ENCODE measurements at regions not wholly inside any gene's neighbourhood (a gene's known extent, or its start where the extent isn't known, plus 50 kb on each side); places are given as distances from the start of the nearest gene placed in this dataset.

- DNase-seq: no peak
Observed at GRCh38 chr11:10358696-10359095, 53.8 kb downstream of the ADM start.

- no peak for DNase-seq
Observed at GRCh38 chr11:10359171-10359570, 54.3 kb downstream of the ADM start.

GRCh38 chr11:10360835-10361234 is 56.0 kb downstream of the ADM start:
- DNase-seq: no peak

- DNase-seq: no peak
Observed at GRCh38 chr11:10365045-10365444, 60.2 kb downstream of the ADM start.

DNA sequence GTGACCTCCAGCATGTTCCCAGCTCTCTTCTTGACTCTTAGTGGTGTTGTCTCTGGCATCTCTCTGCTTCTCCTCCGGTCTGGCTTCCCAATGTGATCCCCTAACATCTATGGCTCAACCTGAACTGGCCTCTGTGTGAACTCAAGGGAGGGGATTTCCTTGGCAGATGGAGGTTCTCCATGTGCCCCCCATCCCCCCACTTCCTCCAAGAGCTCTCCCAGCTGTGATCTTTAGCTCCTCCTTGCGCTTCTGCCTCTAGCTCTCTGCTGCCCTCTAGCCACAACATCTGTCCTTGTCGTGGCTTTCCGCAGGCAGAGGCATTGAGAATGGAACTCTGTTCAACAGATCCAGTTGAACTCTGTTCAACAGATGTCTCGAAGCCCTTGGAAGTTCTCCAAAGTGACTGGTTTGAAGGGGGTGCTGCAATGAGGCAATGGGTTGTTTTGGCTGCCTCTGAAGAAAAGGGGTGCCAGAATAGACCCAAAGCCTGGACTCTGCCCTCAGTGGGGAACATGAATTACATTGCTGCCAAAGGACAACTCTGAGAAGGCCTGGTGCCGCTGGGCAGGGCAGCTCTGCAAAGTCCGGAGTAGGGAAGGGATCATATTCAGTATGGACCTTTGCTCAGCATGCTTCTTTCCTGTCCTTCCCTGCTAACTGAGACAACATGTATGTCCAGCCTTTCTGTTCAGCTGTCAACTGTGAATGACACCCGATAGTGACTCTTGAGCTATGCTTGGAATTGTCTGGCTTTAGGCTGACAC is 61.9 kb downstream of the ADM start:
- peak in 37 of 51 donors; percentile 6 to 64 (median 40) for DNase-seq

DNA sequence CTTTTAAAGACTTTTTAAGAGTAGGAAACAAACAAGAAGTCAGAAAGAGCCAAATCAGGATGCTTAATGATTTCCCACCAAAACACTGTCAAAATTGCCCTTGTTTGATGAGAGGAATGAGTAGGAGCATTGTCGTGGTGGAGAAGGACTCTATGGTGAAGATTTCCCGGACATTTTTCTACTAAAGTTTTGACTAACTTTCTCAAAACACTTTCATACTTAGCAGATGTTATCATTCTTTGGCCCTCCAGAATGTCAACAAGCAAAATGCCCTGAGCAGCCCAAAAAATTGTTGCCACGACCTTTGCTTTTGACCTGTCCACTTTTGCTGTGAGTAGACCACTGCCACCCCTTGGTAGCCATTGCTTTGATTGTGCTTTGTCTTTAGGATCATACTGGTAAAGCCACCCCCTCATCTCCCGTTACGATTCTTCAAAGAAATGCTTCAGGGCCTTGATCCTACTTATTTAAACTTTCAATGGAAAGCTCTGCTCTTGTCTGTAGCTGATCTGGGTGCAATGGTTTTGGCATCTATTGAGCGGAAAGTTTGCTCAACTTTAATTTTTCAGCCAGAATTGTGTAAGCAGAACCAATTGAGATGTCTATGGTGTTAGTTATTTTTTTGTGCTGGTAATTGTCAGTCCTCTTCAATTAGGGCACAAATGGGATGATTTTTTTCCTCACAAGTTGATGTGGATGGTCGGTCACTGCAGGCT is 67.2 kb downstream of the ADM start:
- no peak for DNase-seq

- DNase-seq: peak in 18 of 51 donors; percentile 3 to 53 (median 24)
Observed at GRCh38 chr11:10373340-10373739, 68.5 kb downstream of the ADM start.

GRCh38 chr11:10373929-10374328 is 69.1 kb downstream of the ADM start:
- no peak for DNase-seq

DNA sequence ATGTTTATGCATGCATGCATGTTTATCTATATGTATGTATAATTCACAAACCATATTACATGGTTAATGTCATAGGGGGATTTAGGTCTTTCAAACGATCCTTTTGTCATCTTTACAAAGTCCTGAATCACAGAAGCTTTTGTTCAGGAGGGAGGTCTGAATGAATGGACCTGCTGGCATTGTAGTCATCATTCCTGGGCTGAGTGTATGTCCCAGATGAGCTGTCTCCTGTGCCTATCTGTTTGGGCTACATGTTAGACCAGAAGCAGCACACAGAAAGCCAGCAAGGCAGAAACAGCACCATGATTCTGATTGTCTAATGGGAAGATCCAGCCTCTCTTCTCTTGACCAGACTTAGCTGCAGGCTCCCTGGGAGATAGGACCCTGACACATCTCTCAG is 69.5 kb downstream of the ADM start:
- no peak for DNase-seq

DNA sequence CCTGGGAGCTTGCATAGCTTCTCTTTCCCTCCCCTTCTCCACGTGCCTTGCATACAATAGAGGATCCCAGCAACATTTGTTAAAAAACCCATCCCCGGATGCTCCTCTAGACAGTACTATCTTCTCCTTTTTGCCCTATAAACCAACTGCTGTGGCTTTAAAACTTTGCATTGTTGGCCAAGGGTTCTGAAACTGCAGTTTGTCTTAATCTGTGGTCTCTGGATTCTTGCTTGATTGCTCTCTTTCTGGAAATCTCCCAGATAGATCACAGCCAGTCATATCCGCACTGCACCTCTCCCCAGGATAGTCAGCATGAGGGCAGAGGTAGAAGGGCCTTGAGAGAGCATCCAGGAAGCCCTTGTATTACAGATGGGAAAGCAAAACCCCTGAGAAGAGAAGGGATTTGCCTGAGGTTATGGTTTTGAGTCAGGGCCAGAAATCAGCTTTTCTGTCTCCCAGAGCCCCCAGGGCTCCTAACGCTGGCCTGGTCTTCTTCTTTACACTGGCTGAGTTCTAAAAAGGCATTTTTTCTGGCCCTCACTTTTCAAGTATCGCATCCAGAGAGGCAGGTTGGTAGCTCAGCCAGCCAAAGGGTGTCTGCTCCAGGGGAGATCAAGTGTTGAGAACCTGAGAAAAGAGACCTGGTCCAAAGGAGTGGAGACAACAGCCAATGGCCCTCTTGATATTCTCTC is 70.6 kb downstream of the ADM start:
- DNase-seq: no peak

DNA sequence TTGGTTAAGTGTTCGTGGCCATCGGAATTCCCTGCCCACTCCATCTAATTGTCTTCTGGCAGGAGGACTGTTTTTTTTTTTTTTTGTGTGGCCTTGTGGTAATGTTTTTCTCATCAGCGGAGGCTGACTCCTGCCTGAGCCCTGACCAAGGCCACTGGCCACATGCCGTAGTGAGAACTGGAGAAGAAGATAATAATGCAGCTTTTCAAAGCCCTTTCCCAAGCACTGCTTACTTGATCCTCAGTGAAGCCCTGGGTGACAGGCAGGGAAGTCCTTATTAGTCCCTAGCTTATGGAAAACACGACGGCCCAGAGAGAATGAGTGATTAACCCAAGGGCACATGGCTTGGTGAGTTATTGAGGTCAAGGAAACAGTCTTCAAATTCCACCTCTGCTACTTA is 71.2 kb downstream of the ADM start:
- no peak for DNase-seq

DNA sequence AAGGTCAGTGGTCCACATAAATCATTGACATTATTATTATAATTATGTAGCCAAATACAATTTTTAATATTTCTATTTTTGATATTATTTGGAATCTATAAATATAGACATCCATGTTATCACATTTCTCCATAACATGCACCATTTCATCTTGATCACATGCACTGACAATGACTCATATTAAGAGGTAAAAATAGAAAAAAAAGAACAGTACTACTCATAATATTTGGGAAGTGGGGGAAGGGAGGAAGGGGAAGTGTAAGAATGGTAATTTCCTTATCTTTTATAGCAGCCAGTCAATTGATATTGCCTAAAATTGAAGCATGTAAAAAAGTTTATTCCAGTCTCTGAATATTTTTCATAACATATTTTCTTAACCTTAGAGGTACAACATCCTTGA is 72.3 kb downstream of the ADM start:
- no peak for DNase-seq

DNA sequence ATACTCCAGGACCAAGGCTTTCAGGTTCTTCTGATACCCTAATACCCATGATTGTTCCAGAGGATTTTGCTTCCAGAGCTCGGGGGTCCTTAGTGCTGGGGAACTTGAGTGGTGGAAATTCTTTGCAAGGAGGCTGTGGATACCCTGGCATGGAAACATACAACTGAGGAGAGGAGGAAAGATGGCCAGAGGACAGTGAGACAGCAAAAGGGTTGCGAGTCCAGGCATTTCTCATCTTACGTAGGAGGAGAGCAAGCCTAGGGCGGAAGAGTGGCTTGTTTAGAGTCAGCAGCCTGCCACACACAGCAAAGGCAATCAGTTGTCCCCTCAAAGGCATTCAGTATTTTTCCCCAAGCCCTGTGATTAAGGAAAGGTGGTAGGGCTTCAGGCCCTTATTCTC is 73.5 kb downstream of the ADM start:
- no peak for DNase-seq

DNA sequence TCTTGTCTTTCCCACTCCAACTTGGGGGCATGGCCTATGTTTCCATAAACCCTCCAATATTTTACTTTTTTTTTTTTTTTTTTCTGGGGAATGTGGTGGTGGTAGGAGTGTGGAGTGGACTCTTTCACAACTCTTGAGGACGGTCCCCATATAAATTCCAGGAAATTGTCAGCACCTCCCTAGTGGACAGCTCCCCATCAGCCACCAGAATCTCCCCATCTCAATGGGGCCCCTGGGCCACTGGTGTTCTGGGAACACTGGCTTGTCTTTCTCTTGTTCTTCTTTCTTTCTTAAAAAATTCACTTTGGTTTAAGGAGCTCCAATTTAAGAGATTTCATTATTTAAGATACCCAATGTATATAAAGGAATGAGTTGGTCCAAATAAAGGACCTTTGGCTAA is 74.1 kb downstream of the ADM start:
- no peak for DNase-seq

- DNase-seq: no peak
Observed at GRCh38 chr11:10379426-10379825, 74.6 kb downstream of the ADM start.

- no peak for DNase-seq
Observed at GRCh38 chr11:10379871-10380568, 75.0 kb upstream of the AMPD3 start.

DNA sequence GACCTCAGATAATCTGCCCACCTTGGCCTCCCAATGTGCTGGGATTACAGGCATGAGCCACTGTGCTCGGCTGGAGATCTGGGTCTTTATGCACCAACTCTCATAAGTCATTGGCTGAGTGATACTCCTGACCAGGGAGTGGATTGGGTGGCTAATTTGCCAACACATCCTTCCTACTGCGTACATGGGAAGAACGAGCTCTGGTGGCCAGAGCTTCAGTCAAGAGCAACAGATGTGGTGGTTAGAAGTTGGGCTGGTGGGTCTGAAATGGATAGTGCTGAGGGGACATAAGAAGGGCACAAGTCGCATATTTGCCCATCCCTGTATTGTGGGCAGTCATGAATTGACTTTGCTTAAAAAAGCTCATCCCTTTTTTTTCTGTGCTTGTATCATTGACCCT is 74.1 kb upstream of the AMPD3 start:
- no peak for DNase-seq

- no peak for DNase-seq
Observed at GRCh38 chr11:10381736-10382135, 73.3 kb upstream of the AMPD3 start.

GRCh38 chr11:10382518-10382917 is 72.5 kb upstream of the AMPD3 start:
- no peak for DNase-seq

DNA sequence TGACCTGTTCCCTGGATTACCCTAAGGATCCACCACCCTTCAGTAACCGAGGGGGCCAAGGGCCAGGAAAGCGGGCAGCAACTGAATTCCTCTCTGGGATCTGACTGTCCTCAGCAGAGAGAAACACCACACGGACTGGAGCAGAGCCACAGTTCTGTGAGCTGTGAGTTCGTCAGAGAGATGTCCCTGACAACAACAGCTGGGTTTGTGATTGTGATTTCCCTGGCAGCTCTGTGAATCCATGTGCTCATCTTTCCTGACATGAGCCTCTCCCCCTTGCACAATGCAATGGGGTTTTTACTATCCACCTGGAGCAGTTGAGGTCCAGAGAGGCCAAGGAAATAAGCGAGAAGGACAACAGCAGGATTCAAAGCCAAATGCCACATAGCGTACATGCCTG is 69.4 kb upstream of the AMPD3 start:
- no peak for DNase-seq

- DNase-seq: no peak
Observed at GRCh38 chr11:10386361-10386760, 68.7 kb upstream of the AMPD3 start.

GRCh38 chr11:10386861-10387205 is 68.2 kb upstream of the AMPD3 start:
- DNase-seq: no peak
